GM21423 (cell line): ENCODE measurements at regions not wholly inside any gene's neighbourhood (a gene's known extent, or its start where the extent isn't known, plus 50 kb on each side); places are given as distances from the start of the nearest gene placed in this dataset.
"Not testable (repeated sequence)": the region's sequence is repeated elsewhere in the genome, so short reads cannot be mapped to it uniquely, and the experiment has no call there.

ENCODE experiments used
- ATAC-seq: cut with Tn5 transposase; IDR thresholded peaks from one replicate; pipeline ENCODE4 v1.9.1; 2021; ENCODE audit warnings: mild to moderate bottlenecking, moderate library complexity; ENCODE audit not compliant: unreplicated experiment

- no peak for ATAC-seq
Measured at GRCh38 chr3:189375532-189375931, 203.8 kb downstream of the TPRG1 start.

- ATAC-seq = no peak
Measured at GRCh38 chr3:189383630-189384029, 211.9 kb downstream of the TPRG1 start.

- ATAC-seq = not testable (repeated sequence)
Measured at GRCh38 chr3:189385880-189386279, 214.1 kb downstream of the TPRG1 start.

GRCh38 chr3:189386739-189387138, 215.0 kb downstream of the TPRG1 start:
- ATAC-seq = no peak

- ATAC-seq = no peak
Measured at GRCh38 chr3:189389346-189389745, 217.6 kb downstream of the TPRG1 start.

- ATAC-seq = no peak
Measured at GRCh38 chr3:189393598-189393997, 221.8 kb downstream of the TPRG1 start.

GRCh38 chr3:189394599-189395121, 222.9 kb downstream of the TPRG1 start:
- peak; percentile 85 for ATAC-seq

GRCh38 chr3:189395825-189396224, 224.1 kb downstream of the TPRG1 start:
- no peak for ATAC-seq

- ATAC-seq = no peak
Measured at GRCh38 chr3:189398656-189399055, 226.9 kb downstream of the TPRG1 start.

- ATAC-seq = no peak
Measured at GRCh38 chr3:189401196-189401595, 229.4 kb downstream of the TPRG1 start.

GRCh38 chr3:189403194-189403593, 228.0 kb upstream of the TP63 start:
- no peak for ATAC-seq

GRCh38 chr3:189404024-189404423, 227.2 kb upstream of the TP63 start:
- ATAC-seq = no peak

GRCh38 chr3:189404797-189405484, 226.2 kb upstream of the TP63 start:
- no peak for ATAC-seq

GRCh38 chr3:189406148-189406547, 225.0 kb upstream of the TP63 start:
- no peak for ATAC-seq

- ATAC-seq = no peak
Measured at GRCh38 chr3:189410522-189410921, 220.7 kb upstream of the TP63 start.

GRCh38 chr3:189419038-189419437, 212.2 kb upstream of the TP63 start:
- ATAC-seq = no peak

GRCh38 chr3:189419683-189420082, 211.5 kb upstream of the TP63 start:
- ATAC-seq = no peak

- ATAC-seq = no peak
Measured at GRCh38 chr3:189424922-189425321, 206.3 kb upstream of the TP63 start.

- ATAC-seq = no peak
Measured at GRCh38 chr3:189429019-189429418, 202.2 kb upstream of the TP63 start.

GRCh38 chr3:189430166-189430565, 201.0 kb upstream of the TP63 start:
- no peak for ATAC-seq

GRCh38 chr3:189442257-189442656, 188.9 kb upstream of the TP63 start:
- not testable (repeated sequence) for ATAC-seq

GRCh38 chr3:189446959-189447560, 184.1 kb upstream of the TP63 start:
- ATAC-seq = no peak
